Stimulated activated naive CD4-positive, alpha-beta T cell (primary cell): ENCODE measurements at regions not wholly inside any gene's neighbourhood (a gene's known extent, or its start where the extent isn't known, plus 50 kb on each side); places are given as distances from the start of the nearest gene placed in this dataset.

Source experiments
- DNase-seq, 6 experiments: peaks; one replicate each; lab custom pipeline; 2025; lab: John Stamatoyannopoulos, UW

DNA sequence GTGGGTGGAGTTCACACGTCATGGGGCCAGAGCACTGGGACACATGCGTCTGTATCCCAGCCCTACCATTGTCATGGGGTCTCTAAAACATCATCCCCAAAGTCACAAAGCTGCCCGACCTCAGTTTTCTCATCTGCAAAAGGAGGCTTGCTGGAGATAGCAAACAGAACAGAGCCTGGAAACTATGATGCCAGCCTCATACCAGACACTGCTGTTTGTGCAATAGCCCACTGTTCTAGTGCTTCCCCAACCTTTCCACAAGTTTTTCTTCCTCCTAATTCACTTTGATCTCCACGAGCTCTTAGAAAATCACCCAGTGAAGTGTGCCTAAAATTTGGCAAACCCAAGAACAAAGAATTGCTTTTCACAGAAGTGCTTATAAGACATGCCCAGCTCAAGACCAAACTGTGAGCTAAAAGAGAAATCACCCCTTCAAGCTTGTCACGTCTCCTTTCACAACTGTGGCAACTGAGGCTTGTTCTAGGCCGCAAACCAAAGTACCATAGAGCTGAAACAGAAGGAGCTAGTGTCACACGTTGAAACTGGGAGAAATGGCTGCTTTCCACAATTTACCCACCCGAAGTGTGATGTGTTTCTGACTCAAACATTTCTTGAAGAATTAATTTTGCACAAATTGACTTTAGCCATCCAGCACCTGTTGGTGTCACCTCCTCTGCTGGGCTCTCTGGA is 162.7 kb upstream of the ID2 start:
- no peak for DNase-seq

DNA sequence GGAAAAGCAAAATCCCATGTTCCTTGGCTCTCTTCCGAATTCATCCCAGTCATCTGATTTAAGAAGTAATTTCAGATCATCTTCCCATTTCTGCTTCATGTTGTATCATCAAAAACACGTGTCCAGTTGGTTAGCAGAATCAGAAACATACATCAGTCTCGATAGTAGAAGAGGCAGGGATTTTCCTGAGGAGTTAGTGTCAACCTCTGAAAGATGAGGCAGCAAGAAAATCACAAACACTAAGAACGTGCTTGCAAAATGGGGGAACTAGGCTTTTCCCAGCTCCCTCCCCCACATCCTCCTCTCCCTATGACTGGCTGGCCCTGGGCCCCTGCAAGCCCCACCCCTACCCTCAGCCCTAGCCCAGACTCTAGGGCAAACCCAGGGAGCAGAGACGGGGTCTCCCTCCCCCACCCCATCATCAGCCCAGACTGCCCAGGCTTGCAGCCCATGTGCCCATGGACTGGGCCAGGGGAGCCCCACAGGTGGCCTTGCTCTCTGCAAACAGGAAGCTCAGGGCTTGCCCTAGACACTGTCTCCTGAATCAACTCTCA is 161.0 kb upstream of the ID2 start:
- DNase-seq, result no peak

DNA sequence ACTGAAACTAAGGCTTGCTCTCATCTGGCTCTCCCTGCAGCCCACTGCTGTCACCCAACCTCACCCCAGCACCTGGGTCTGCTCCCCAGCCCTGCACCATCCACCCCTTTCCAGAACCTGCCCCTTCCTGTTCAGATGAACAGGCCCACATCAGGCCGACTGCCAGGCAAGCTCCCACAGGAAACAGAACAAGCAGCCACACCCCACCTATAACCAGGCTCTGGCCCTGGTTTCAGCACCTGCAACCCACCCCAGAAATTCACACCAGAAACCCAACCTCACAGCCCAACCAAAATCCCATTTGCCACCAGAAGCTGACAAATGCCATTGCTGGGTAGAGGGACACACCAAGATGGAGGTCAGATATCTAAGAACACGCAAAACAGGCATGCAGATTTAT is 159.2 kb upstream of the ID2 start:
- no peak for DNase-seq

DNA sequence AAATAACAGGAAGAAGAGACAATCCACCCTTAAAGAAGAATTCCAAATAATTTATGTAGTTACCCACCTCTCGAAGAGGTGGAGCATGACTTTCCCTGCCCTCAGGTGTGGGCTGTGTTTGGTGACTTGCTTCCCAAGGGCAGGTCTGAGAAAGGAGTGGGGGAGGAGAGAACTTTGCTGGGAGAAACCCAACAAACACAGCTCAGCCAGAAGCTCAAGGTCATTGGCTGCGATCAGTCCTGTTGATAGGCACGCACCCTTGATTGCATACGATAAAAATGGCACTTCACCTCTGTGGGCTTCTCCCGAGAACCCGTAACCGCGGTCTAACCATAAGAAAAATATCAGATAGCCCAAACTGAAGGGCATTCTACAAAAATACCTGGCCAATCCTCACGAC is 157.5 kb upstream of the ID2 start:
- DNase-seq, result no peak

DNA sequence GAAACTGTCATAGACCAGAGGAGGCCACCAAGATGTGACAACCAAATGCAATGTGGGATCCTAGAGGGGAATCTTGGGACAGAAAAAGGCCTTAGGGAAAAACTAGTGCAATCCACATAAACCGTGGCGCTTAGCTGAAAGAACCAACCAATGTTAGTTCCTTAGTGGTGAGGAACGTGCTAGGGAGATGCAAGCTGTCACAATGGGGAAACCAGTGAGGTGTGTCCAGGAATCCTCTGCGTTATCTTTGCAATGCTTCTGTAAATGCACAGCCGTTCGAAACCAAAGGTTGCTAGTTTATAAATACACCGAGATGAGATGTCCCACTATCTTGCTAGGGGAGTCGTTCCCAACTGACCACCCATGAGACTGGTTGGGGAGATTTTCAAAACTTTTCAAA is 157.0 kb upstream of the ID2 start:
- no peak for DNase-seq

DNA sequence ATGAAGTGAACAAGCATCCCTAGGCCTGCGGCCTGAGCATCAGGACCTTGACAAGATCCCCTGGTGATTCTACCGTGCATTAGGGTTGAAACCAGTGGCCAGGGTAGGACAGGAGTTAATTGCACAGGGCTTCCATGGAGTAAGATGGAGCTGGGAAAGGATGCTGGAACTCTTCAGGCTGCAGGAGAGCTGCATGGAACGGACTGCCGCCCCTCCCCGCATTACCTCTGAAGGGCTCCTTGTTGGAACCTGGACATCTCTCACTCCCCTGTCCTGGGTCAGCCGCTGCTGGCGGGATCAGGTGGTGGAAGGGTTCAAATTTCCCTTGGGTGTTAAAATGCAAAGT is 156.6 kb upstream of the ID2 start:
- no peak for DNase-seq

DNA sequence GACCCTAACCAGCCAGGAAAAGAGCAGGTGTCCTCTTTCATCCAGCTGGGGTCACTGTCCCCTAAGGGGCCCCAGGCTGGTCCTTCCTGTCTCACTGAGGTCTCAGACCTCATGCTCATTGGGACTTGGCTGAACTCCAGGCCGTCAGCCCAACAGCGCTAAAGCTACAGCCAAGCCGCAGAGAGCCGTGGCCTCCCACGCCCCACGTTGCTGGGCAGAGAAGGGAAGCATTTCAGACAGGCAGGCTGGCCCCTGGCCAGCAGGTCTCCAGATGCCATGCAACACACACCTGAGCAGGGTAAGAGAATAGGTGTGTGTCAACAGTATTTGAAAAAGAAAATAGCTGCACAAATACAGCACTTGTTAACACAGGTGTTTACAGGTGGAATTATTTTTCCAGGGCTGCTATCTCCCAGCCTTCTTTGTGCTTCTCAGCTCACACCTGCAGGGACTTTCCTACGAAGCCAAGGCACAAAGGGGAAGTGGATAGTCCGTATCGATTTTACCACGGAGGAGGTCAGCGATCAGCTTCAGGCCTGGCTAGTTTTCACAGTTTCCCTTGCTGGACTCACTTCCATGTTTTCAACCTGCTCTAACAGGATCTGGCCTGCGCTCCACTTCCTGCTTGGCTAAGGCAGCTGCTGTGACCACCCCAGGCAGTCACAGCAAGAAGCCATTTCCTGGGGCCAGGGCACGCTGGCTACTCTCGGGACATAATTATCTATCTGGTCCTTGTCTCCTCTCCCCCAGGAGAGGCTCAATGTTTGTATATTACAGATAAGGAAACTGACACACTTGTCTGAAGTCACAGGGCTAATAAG is 156.1 kb upstream of the ID2 start:
- DNase-seq, result no peak

DNA sequence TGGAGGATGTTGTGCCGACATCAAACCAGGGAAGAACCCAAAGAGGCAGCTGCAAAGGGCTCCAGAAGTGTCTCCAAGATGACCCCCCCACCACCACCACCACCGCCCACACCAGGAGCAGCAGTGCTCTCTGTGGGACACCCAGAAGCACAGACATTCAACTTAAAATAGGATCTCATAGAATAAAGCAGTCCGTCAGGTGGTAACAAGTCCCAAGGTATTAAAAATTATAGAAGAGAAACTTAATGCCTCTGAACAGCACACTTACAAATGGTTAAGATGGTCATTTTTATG is 155.5 kb upstream of the ID2 start:
- DNase-seq, result no peak

DNA sequence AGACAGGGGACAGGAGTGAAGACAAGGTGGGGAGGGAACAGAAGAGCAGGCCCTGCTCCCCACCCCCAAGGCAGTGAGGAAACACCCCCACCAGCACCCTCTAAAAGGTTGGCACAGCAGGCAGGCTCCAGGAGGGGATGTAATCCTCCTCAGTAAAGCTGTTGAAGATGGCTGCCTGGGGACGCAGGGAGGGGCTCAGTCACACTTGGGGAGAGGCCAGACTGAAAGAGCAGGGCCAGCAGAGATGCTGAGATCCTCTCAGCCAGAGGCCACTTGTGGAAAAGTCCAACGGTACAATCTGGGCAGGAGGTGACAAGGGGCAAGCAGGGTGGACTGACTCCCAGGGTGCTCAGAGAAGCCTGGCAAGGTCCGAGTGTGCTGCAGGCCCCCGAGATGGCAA is 154.8 kb upstream of the ID2 start:
- no peak for DNase-seq

DNA sequence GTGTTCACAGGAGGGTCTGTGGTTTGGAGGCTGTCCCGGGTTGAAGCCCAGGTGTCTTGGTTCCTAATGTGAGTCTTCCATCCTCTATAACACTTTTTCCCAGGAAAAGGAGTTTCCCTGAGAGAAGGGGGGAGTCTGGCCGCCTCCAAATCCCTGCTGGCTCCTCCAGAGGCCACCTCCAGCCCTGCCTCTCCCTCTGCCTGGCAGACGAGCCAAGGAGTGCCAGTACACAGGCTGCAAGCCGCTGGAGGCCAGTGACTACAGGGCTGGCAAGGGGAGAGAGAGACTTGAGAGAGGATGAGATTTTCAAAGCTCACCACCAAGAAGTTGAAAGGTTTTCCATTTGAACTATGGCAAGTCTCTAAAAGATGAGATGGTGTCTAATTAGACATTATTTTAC is 154.2 kb upstream of the ID2 start:
- no peak for DNase-seq

DNA sequence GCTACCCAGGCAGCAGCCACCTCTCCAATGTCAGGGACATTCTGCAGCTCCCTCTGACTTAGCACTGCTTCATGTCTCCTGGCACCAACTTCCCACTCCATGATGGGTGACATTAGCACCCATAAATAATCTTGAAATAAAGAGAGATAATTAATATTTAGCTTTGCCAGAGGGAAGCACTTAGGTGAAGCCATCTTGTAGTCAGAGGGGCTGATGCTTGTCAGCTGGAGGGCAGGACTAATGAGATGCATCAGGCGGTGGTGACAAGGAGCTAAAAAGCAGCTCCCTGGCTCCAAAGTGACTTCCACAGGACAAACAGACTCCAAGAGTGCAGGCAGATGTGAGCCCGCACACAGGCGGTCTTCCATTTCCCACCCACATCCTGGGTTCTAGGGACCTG is 153.0 kb upstream of the ID2 start:
- DNase-seq, result no peak

DNA sequence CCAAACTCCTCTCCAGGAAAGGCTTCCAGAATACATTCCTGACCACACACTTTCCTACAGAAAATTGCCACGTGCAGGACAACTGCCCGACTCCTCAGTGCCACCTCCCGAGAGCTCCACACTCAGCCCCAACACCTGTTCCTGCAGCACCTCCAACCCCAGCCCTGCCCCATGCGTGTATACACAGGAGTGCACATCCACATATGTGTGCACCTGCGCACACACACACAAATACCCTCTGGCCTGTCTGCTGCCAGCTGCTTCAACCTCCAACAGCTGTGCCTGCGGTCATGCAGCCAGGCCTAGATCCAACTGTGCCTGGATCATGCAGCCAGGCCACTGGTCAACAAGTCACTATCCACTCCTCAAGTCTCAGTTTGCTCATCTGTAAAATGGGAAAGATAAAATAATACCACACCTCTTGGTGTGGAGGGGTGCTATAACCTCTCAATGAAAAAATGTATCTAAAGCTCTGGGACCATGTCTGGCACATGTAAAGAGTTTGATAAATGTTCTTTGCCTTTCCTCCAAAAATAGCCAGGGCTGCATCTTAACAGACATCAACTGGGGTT is 152.1 kb upstream of the ID2 start:
- no peak for DNase-seq

DNA sequence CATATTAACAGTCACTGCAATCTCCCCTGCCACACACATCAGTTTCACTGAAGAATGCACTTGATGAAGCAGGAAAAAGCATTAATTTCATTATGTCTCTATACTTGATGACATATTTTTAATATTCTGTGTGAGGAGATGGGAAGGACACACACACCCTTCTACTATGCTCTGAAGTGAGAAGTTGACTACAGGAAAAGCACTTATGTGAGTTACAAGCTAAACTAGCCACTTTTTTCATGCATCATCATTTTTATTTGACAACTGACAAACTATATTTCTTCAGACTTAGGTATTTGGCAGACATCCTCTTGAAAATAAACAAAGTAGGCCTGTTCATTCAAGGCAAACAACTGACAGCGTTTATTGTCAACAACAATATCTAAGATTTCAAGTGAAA is 150.4 kb upstream of the ID2 start:
- no peak for DNase-seq

DNA sequence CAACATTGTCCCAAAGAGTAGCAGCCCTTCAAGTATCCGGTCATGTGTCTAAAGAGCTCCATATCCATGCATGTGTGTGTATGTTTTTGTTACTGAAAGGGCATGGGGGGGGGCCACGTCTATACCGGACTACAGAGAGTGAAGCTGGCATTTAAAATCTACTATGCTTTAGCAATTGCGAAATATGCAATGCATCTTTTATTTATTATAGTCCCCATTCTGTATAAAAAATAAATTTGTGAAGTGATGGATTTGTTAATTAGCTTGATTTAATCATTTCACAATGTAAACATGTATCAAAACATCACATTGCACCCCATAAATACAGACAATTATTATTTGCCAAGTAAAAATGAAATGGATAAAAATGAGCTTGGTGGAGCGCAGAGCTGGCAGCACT is 149.4 kb upstream of the ID2 start:
- DNase-seq, result no peak

DNA sequence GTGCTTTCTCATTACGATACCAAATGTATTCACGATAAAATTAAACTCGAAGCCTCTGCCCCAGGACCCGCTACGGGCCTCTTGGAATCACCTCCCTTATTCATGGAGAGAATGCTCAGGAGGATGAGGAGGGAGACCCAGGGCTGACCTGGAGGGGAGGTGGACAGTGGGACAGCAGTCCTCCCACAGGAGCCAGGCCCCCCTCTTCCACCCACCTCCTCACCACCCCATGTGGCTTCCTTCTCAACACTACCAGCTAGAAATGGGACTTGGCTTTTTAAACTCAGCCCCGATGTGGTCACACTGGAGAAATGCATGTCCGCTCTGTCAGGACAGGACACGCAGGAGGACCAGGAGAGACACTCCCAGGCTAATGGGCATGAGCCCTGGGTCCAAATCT is 147.9 kb upstream of the ID2 start:
- DNase-seq, result no peak

DNA sequence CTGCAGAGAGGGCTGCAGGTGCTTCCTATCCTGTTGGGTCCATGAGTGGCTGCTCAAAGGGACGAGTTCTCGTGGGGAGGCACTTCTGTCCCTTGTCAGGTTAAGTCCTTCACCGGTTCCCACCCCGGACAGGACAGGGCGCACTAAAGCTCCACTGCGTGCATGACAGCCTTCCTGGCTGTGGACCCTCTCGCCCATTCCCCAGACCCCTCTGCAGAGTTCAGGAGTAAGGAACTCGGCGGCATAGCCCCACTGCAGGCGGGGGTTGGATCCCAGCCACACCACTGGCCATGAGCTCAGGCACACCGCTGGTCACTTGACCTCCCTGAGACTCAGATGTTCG is 147.5 kb upstream of the ID2 start:
- DNase-seq, result no peak

DNA sequence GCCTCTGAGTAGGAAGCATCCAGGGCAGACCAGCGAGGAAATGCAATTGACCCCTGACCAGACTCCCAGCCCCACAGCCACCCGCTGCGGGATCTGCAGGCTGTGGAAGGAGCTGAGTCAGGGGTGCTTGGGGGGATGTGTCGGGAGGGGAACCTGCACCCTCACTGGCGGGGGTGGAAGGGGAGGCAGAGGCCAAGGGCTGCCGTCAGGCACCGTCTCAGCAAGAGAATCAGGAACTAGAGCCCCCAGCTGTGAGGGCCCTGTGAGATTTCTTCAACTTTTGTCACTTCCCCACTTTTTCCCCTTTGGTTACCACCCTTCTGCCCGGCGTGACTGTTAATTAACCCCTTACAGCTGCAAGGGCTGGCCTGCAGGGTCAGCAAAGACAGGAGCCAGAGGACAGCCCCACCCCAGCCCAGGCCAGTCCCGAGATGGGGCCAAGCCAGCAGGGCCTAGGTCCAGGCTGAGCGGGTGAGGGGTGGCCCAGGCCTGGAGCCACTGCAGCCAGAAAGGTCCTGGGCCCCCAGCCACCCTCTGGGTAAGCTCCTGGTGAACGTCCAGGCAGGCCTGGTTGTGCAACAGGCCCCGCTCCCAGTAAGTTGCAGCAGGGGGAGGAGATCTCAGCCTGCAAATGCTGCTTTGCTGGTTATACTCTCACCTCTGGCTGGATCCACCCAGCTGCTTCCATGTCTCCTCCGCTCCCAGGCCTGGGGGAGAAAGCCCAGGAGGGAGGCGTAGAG is 147.0 kb upstream of the ID2 start:
- no peak for DNase-seq

DNA sequence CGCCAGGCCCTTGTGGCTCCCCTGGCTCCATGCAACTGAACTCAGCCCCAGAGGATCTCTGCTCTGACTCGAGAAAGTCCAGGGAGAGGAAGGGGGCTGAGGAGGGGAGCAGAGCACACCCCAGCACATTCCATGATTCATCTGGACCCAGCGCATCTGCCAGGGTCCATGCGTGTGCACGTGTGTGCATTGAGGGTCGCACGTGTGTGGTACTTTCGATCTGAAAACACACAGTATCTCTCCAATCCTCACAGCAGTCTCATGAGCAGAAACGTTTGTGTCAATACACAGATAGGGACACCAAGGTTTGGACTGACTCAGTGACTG is 146.4 kb upstream of the ID2 start:
- DNase-seq, result no peak

DNA sequence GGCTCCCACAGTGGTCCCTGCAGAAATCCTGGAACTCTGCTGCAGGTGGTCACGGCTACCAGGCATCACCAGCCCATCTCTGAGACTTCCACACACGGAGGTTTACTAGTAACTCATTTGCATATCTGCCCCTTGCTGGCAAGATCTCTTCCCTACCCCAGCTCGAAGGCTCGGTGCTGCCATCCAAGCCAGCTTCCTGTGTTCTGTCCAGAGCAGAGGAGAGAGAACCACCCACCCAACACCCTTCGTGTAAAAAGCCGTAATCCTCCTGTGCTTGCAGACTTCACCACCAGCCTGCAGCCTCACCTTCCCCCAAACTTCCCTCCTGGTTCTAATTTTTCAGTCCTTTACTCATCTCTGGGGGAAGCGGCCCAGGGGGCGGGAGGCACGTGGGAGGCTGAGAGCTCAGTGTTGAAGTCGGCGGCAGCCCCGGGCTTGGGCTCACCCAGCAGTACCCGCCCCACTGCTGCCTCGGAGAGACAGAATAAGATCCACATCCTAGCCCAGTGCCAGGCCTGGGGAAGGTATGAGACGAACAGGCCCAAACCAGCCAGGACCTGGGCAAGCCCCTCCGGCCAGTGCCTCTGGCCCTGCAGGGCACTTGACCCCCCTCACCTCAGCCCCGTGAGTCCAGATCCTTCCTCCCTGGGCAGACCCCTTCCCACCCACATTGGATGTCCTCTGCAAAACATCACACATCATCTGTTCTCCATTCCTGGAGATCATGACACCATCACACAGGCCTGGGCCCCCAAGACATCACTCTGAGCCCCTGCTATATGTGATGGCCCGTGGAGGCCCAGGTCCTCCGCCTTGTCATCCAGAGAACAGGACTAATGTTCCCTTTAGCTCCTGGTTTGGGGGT is 145.8 kb upstream of the ID2 start:
- no peak for DNase-seq

DNA sequence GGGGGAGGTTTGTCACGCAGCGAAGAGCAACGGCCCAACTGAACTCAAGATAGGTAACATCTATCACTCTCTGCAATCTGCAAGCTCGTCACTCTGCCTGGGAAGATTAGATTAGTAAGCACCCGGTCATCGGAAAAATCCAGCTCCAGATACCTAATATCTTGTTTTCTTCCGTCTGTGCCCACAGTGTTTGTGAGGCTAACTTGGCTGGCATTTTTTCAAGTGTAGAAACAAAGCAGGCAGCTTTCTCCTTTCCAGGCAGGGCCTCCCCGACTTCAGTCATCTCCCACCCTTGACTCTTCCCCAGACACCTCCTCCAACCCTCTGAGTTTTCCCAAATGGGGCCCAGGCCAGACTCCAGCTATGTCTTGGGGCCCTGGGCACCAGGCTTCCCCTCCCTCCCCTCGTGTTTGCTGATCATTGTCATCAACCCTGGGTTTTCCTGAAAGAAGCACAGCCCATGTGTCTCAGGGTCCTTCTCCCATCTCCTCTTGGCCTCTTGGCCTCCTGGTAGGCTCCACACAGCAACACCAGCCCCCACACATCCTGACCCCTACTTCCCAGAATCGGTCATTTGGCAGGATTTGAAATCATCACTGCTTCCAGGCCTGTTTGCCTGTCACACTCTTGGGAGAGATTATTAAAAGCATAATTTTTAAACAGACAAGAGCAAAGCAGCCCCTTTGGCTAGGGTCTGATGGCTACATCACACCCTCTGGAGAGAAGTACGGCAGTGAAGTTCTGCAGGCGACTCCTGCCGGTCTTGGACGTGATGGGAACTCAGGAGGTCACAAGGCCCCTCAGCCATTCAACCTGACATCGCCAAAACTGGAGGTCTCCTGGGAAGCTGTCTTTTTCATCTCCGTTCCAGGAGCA is 144.9 kb upstream of the ID2 start:
- no peak for DNase-seq

DNA sequence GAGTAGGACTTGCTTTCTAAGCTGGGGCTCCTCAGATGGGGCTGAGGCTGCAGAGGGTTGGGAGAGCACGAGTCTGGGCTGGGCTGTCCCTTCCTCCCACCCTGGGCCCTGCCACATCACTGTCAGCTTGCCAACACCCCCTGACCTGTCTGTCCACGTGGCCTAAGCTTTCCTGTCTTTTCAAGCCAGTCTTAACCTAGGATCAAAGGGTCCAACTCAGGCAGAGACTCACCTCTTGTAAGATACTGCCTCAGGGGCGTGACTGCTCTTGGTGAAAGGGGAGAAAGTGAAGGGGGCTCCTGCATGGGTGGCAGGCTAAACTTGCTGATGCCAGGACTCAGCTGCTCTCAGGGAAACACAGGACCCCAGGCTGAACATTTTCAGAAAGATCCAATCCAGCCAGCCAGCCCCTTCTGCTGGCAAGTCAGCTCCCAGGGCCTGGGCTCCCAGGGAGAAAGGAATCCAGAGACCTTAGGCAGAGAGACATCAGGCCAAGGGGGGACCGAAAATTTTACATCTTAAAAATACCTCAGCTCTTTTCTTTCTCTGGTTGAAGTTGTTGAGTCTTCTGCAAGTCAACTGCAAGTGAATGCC is 144.2 kb upstream of the ID2 start:
- DNase-seq, result no peak
